T-cell (primary cell): ENCODE measurements at regions not wholly inside any gene's neighbourhood (a gene's known extent, or its start where the extent isn't known, plus 50 kb on each side); places are given as distances from the start of the nearest gene placed in this dataset.
A peak's percentile ranks its signal among the peaks of the same experiment; 100 is the strongest.

Source experiments
- ATAC-seq, 4 experiments: fragments of 200-7000 bp in 3 of 4; fragments of 150-1000 bp in 1 of 4; cut with Tn5 transposase; replicated peaks in 1 of 4; 1 replicate in 3 of 4; 2 replicates in 1 of 4; pipeline ENCODE4 v1.10.0; 2021; ENCODE audit warnings: moderate library complexity in 3 of 4, mild to moderate bottlenecking in 2 of 4, moderate number of reproducible peaks in 1 of 4
- CTCF ChIA-PET, 2 donors: fragments of 300-600 bp; sonication (Branson Sonifier 250); formaldehyde crosslinking; loops; one replicate each; lab custom pipeline; 2022; ENCODE audit warnings: antibody characterized with exemption in 2 of 2; lab: Charles Lee
- POLR2A ChIA-PET, 2 donors: fragments of 300-600 bp; sonication (Branson Sonifier 250); formaldehyde crosslinking; loops; one replicate each; lab custom pipeline; 2022; ENCODE audit warnings: antibody characterized with exemption in 2 of 2; lab: Charles Lee
- DNase-seq, 35 experiments: peaks; one replicate each; pipeline versions ENCODE4 v3.0.0 to v3.0.0-alpha.2; 2013 to 2023
- H3K27ac ChIP-seq: one replicate; pipeline ENCODE4 v1.5.1; 2013; ENCODE audit warnings: low read length
- H3K27me3 ChIP-seq, 2 experiments: replicated peaks in 1 of 2; 1 replicate in 1 of 2; 2 replicates in 1 of 2; pipeline versions ENCODE4 v1.6.1 to v1.7.0; 2013; ENCODE audit warnings: low read length in 1 of 2, mixed read lengths in 1 of 2; ENCODE audit not compliant: control insufficient read depth in 2 of 2, insufficient read depth in 2 of 2; ENCODE audit errors: extremely low read depth in 1 of 2
- H3K36me3 ChIP-seq, 2 donors: 1 replicate in 1 of 2; 2 replicates in 1 of 2; pipeline versions ENCODE4 v1.6.1 to v1.7.0; 2013; ENCODE audit warnings: low read length in 1 of 2; ENCODE audit not compliant: control insufficient read depth in 2 of 2, insufficient read depth in 1 of 2; ENCODE audit errors: extremely low read depth in 1 of 2
- H3K4me1 ChIP-seq, 2 experiments: 1 replicate in 1 of 2; 2 replicates in 1 of 2; pipeline versions ENCODE4 v1.6.1 to v1.7.0; 2013; ENCODE audit warnings: low read length in 2 of 2, mixed read lengths in 1 of 2; ENCODE audit not compliant: insufficient read depth in 2 of 2, control insufficient read depth in 1 of 2; ENCODE audit errors: extremely low read depth in 1 of 2
- H3K4me3 ChIP-seq, 2 donors: 1 replicate in 1 of 2; 2 replicates in 1 of 2; pipeline versions ENCODE4 v1.5.1 to v1.7.0; 2013; ENCODE audit warnings: mild to moderate bottlenecking in 2 of 2, low read length in 1 of 2, moderate library complexity in 1 of 2; ENCODE audit not compliant: control insufficient read depth in 1 of 2; ENCODE audit errors: extremely low read depth in 1 of 2
- H3K9me3 ChIP-seq: 2 replicates; pipeline ENCODE4 v1.7.0; 2013
- H3K27ac Mint-ChIP-seq, 2 donors: one replicate each; pipeline ENCODE4 v1.8.0; 2020 to 2021; ENCODE audit warnings: mild to moderate bottlenecking in 2 of 2, mixed read lengths in 2 of 2
- H3K27me3 Mint-ChIP-seq, 2 donors: one replicate each; pipeline ENCODE4 v1.8.0; 2021 to 2022; ENCODE audit warnings: mixed read lengths in 2 of 2
- H3K36me3 Mint-ChIP-seq: one replicate; pipeline ENCODE4 v1.8.0; 2021; ENCODE audit warnings: mixed read lengths
- H3K4me1 Mint-ChIP-seq, 3 donors: one replicate each; pipeline ENCODE4 v1.8.0; 2020 to 2022; ENCODE audit warnings: mixed read lengths in 3 of 3, mild to moderate bottlenecking in 1 of 3
- H3K4me3 Mint-ChIP-seq, 3 donors: one replicate each; pipeline ENCODE4 v1.8.0; 2020 to 2022; ENCODE audit warnings: mild to moderate bottlenecking in 3 of 3, mixed read lengths in 3 of 3, moderate library complexity in 3 of 3
- H3K9me3 Mint-ChIP-seq, 3 donors: one replicate each; pipeline ENCODE4 v1.8.0; 2020 to 2022; ENCODE audit warnings: mixed read lengths in 3 of 3
- WGBS: methylation state at CpG from one replicate; pipeline ENCODE4 v1.1.5; 2013; ENCODE audit warnings: missing lambda C conversion rate; ENCODE audit not compliant: insufficient coverage; 5-methylcytosine and 5-hydroxymethylcytosine counted together

GRCh38 chr15:66912001-66912400 is 153.4 kb upstream of the SMAD3 start:
- CTCF ChIA-PET, result interaction anchor here (0.6 to 1.3 kb wide), 3 partner anchors 9 to 925 kb away, joined by 3 to 5 read pairs (median 3); no protein-coding TSS in a partner anchor

GRCh38 chr15:66912441-66912840 is 153.0 kb upstream of the SMAD3 start:
- DNase-seq, result no peak
- H3K4me3 Mint-ChIP-seq, result peak overlapping the region in 2 of 3 donors; percentile 9 to 50
- CTCF ChIA-PET, result interaction anchor here (0.6 to 1.3 kb wide), 2 partner anchors 9 to 14 kb away, joined by 3 to 5 read pairs; no protein-coding TSS in a partner anchor

More at GRCh38 chr15:66912001-66912400, 153.4 kb upstream of the SMAD3 start:
- H3K9me3 Mint-ChIP-seq, result peaks cover 0 to 6% (median 3%) of the 10 kb centered on the region in 3 donors
- Histone ChIP-seq H3K9me3 (no peaks in the 10 kb centered on the region), H3K4me1 (peaks cover 7 to 18% of the 10 kb centered on the region in 2 experiments), H3K27me3 (peaks cover 0 to 30% of the 10 kb centered on the region in 2 experiments), H3K36me3 (no peaks in the 10 kb centered on the region), H3K4me3 (no peak overlapping the region), H3K27ac (no peak overlapping the region)
- ATAC-seq (peak; percentile 79 to 99 (median 92)), DNase-seq (peak in 33 of 35 experiments; percentile 14 to 74 (median 44))
- H3K4me3 Mint-ChIP-seq, result peak overlapping the region in 2 of 3 donors; percentile 31 to 50
- peak overlapping the region; percentile 66 to 74 for H3K27ac Mint-ChIP-seq
- WGBS, result 35% methylated on average over 2 of the region's 7 CpGs
- H3K27me3 Mint-ChIP-seq, result peaks cover 4 to 18% of the 10 kb centered on the region in 2 donors
- H3K36me3 Mint-ChIP-seq, result peaks cover 3% of the 10 kb centered on the region
- POLR2A ChIA-PET, result no interaction called here
- peaks cover 21 to 25% (median 24%) of the 10 kb centered on the region in 3 donors for H3K4me1 Mint-ChIP-seq

GRCh38 chr15:66917904-66918448 is 147.4 kb upstream of the SMAD3 start:
- POLR2A ChIA-PET, result no interaction called here
- H3K27ac ChIP-seq, result no peak overlapping the region
- no peaks in the 10 kb centered on the region for H3K9me3 ChIP-seq
- no peaks in the 10 kb centered on the region for H3K36me3 ChIP-seq
- Mint-ChIP-seq H3K4me3 (no peak overlapping the region), H3K36me3 (peaks cover 3% of the 10 kb centered on the region), H3K27me3 (peaks cover 13 to 25% of the 10 kb centered on the region in 2 donors), H3K4me1 (peaks cover 0 to 7% (median 6%) of the 10 kb centered on the region in 3 donors), H3K27ac (no peak overlapping the region), H3K9me3 (peaks cover 9 to 24% (median 14%) of the 10 kb centered on the region in 3 donors)
- no CpG with 5 or more reads among the region's 2 CpGs for WGBS
- DNase-seq (no peak), ATAC-seq (no peak)
- CTCF ChIA-PET, result interaction anchor here in 1 of 2 donors (1.2 kb wide), 1 partner anchor 10 kb away, joined by 3 read pairs; no protein-coding TSS in a partner anchor
- peaks cover 0 to 4% of the 10 kb centered on the region in 2 experiments for H3K4me1 ChIP-seq
- H3K27me3 ChIP-seq, result peaks cover 0 to 27% of the 10 kb centered on the region in 2 experiments
- H3K4me3 ChIP-seq, result no peak overlapping the region

More at GRCh38 chr15:66912441-66912840, 153.0 kb upstream of the SMAD3 start:
- POLR2A ChIA-PET, result no interaction called here
- Histone ChIP-seq H3K27ac (no peak overlapping the region), H3K36me3 (no peaks in the 10 kb centered on the region), H3K27me3 (peaks cover 0 to 30% of the 10 kb centered on the region in 2 experiments), H3K9me3 (no peaks in the 10 kb centered on the region), H3K4me1 (peaks cover 7 to 18% of the 10 kb centered on the region in 2 experiments), H3K4me3 (no peak overlapping the region)
- Mint-ChIP-seq H3K9me3 (peaks cover 3 to 10% (median 4%) of the 10 kb centered on the region in 3 donors), H3K4me1 (peaks cover 21 to 25% (median 24%) of the 10 kb centered on the region in 3 donors), H3K36me3 (peaks cover 3% of the 10 kb centered on the region), H3K27me3 (peaks cover 7 to 21% of the 10 kb centered on the region in 2 donors), H3K27ac (peak overlapping the region in 1 of 2 donors; percentile 55)
- no peak for ATAC-seq
- WGBS, result 89% methylated on average over 3 of the region's 7 CpGs

- peaks cover 0 to 8% of the 10 kb centered on the region in 2 experiments for H3K4me1 ChIP-seq
- 33% methylated on average over 1 of the region's 8 CpGs for WGBS
Observed at GRCh38 chr15:66919421-66919820, 146.0 kb upstream of the SMAD3 start.

GRCh38 chr15:66921319-66921915 is 144.0 kb upstream of the SMAD3 start:
- POLR2A ChIA-PET, result no interaction called here
- H3K4me1 Mint-ChIP-seq, result peaks cover 4 to 8% (median 8%) of the 10 kb centered on the region in 3 donors
- no peaks in the 10 kb centered on the region for H3K9me3 ChIP-seq
- peaks cover 19 to 22% of the 10 kb centered on the region in 2 donors for H3K27me3 Mint-ChIP-seq
- H3K4me1 ChIP-seq, result peaks cover 0 to 8% of the 10 kb centered on the region in 2 experiments
- DNase-seq (no peak), ATAC-seq (no peak)
- no peaks in the 10 kb centered on the region for H3K36me3 ChIP-seq
- H3K4me3 Mint-ChIP-seq, result no peak overlapping the region
- H3K27me3 ChIP-seq, result peaks cover 0 to 31% of the 10 kb centered on the region in 2 experiments
- H3K36me3 Mint-ChIP-seq, result peaks cover 3% of the 10 kb centered on the region
- no peak overlapping the region for H3K27ac Mint-ChIP-seq
- CTCF ChIA-PET, result interaction anchor here in 1 of 2 donors (0.7 kb wide), 1 partner anchor 8 kb away, joined by 3 read pairs; no protein-coding TSS in a partner anchor
- WGBS, result 35% methylated on average over 6 of the region's 6 CpGs
- H3K4me3 ChIP-seq, result no peak overlapping the region
- H3K9me3 Mint-ChIP-seq, result peaks cover 13 to 26% (median 18%) of the 10 kb centered on the region in 3 donors
- H3K27ac ChIP-seq, result no peak overlapping the region

More at GRCh38 chr15:66919421-66919820, 146.0 kb upstream of the SMAD3 start:
- H3K27ac Mint-ChIP-seq, result no peak overlapping the region
- POLR2A ChIA-PET, result no interaction called here
- H3K9me3 ChIP-seq, result no peaks in the 10 kb centered on the region
- peaks cover 3% of the 10 kb centered on the region for H3K36me3 Mint-ChIP-seq
- no peak overlapping the region for H3K4me3 Mint-ChIP-seq
- H3K27me3 ChIP-seq, result peaks cover 0 to 32% of the 10 kb centered on the region in 2 experiments
- CTCF ChIA-PET, result no interaction called here
- H3K4me1 Mint-ChIP-seq, result peaks cover 4 to 13% (median 8%) of the 10 kb centered on the region in 3 donors
- no peak overlapping the region for H3K27ac ChIP-seq
- DNase-seq, result no peak
- no peak overlapping the region for H3K4me3 ChIP-seq
- no peaks in the 10 kb centered on the region for H3K36me3 ChIP-seq
- H3K9me3 Mint-ChIP-seq, result peaks cover 13 to 26% (median 18%) of the 10 kb centered on the region in 3 donors
- no peak for ATAC-seq
- H3K27me3 Mint-ChIP-seq, result peaks cover 19 to 27% of the 10 kb centered on the region in 2 donors

- no peaks in the 10 kb centered on the region for H3K9me3 ChIP-seq
- H3K27ac ChIP-seq, result no peak overlapping the region
- ChIA-PET CTCF (no interaction called here), POLR2A (no interaction called here)
- peaks cover 0 to 8% of the 10 kb centered on the region in 2 experiments for H3K4me1 ChIP-seq
- peaks cover 4 to 8% (median 8%) of the 10 kb centered on the region in 3 donors for H3K4me1 Mint-ChIP-seq
- H3K36me3 ChIP-seq, result no peaks in the 10 kb centered on the region
- DNase-seq (no peak), ATAC-seq (no peak)
- no peak overlapping the region for H3K4me3 ChIP-seq
- no peak overlapping the region for H3K4me3 Mint-ChIP-seq
- WGBS, result 21% methylated on average over 2 of the region's 3 CpGs
- H3K27ac Mint-ChIP-seq, result no peak overlapping the region
- H3K27me3 Mint-ChIP-seq, result peaks cover 11 to 21% of the 10 kb centered on the region in 2 donors
- H3K36me3 Mint-ChIP-seq, result no peaks in the 10 kb centered on the region
- peaks cover 8 to 14% (median 12%) of the 10 kb centered on the region in 3 donors for H3K9me3 Mint-ChIP-seq
- peaks cover 0 to 34% of the 10 kb centered on the region in 2 experiments for H3K27me3 ChIP-seq
Observed at GRCh38 chr15:66922608-66923007, 142.8 kb upstream of the SMAD3 start.
